ENCODE measurements at regions not wholly inside any gene's neighbourhood (a gene's known extent, or its start where the extent isn't known, plus 50 kb on each side); places are given as distances from the start of the nearest gene placed in this dataset.
A peak's percentile ranks its signal among the peaks of the same experiment; 100 is the strongest.

DNA sequence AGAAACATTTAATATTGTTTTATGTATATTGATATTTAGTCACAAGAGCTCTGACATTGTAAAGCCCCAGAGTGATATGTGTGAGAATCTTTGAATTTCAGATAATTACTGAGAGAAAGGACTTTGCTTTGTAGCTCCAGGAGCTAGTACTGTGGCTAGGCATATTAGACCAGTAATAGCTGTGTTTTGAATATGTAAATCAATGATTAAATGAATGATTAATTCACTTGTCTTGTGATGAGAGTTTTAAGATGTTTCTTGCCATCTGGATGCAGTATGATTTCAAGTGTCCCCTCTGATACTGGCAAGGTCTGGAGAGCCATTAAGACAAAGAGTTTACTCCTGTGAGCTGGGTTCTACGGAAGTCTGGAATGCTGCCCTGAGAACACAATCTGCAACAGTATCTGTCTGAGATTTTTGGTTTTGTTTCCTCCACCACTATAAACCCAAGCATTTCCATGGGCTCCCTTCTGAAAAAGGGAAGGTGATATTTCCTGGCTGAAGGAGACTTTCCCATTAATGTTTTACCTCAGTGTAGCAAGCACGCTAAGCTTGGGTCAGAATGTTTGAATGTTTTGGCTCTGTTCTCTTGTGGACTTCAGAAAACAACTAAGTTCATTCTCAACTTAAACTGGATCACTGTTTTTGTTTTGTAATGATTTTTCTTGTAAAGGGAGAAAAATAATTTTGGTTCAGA, 61.3 kb upstream of the BICC1 start:
- DNase-seq (ENCODE audit: low spot score) = no peak

DNA sequence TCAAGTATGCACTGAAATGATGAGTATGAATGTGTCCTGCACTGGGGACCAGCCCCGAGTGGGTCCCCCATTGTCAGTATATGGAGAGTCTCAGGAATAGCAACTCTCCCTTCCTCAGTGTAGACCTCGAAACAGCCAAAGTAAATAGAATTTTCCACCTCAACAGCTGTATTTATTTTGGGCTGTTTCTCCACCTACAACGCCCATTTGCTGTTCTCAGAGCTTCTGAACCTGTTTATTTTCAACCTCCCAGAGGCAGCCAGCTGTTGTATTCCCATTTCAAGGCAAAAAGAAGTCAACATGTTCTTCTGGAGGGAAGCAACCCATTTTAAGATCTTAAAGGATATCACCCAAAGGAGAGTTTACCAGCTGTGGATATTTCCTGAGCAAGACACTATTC, 59.6 kb upstream of the BICC1 start:
- no peak for DNase-seq (ENCODE audit: low spot score)

DNA sequence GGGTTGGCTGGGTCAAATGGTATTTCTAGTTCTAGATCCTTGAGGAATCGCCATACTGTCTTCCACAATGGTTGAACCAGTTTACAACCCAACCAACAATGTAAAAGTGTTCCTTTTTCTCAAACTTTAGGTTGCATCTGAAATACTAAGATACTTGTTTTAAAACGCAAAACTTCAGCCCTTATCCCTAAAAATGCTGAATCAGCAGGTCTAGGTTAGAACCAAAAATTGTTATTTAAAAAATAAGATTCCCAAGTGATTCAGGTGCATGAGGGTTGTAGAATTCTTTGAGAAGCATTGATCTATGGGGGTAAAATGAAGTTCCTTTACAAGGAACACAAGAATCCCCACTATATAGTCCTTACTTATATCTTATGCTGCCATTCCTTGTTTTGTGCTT, 56.5 kb upstream of the BICC1 start:
- DNase-seq (ENCODE audit: low spot score) = no peak

DNA sequence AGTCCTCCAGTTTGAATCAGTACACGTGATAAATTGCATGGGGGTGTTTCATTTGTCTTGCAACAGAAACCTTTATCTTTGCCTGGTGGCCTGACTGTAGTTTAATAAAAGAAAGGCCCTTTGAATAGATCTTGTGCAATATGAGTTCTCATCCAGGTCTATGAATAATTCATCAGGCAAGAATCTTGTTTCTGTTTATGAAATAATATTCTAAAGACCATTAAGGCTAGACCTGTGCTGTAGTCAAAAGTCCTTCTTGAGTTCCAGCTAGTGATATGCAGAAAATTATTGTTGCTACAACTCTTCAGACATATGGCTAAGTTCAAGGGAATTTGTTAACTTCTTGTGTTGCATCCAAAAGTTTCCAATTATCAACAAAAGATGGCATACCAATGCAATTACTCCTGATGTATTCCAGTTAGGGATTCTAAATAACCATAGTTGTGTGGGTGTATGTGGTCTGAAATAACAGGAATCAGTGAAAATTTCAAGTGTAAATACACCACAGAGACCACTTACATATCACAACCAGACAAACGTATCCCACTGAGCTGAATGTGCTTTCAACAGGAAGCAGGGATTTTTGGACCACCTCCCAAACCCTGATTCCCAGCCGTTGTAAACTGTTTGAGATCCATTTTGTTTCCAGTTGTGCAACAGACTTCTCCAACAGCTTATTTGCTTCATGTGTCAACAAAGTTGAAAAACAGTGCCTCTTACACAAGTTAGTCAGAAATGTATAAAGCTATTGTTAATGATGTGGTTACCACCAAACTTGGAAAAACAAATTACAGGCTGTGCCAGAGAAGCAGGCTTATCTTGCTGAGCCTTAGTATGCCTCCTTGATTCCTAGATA, 54.7 kb upstream of the BICC1 start:
- DNase-seq (ENCODE audit: low spot score) = peak; percentile 50

DNA sequence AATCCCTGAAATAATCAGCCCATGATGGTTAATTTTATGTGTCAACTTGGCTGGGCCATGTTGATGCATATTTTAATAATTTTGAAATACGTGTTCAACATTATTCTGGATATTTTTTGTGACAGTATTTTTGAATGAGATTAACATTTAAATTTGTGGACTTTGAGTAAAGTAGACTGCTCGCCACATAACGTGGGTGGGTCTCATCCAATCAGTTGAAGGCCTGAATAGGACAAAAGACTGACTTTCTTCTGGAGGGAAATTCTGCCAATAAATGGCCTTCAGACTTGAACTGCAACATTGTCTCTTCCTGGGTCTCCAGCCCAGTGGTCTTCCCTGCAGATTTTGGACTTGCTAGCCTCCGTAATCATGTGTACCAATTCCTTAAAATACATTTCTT, 53.6 kb upstream of the BICC1 start:
- no peak for DNase-seq (ENCODE audit: low spot score)

DNA sequence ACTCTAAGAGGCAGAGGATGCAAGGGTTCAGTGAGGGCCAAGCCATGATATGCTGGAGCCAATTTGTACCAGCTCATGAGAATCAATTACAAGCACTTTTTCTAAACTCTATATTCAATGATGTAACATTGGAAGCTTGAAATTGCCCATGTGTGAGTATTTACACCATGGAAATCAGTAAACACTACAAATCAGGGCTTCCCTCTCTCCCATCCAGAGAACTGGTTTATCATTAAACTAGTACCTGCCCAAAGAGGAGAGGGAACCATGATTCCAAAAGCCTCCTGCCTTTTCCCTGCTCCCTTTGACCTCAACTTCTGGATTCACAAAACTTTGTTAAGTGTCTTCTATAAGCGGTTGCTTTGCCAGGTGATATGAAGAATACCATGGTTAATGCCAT, 52.5 kb upstream of the BICC1 start:
- no peak for DNase-seq (ENCODE audit: low spot score)

DNA sequence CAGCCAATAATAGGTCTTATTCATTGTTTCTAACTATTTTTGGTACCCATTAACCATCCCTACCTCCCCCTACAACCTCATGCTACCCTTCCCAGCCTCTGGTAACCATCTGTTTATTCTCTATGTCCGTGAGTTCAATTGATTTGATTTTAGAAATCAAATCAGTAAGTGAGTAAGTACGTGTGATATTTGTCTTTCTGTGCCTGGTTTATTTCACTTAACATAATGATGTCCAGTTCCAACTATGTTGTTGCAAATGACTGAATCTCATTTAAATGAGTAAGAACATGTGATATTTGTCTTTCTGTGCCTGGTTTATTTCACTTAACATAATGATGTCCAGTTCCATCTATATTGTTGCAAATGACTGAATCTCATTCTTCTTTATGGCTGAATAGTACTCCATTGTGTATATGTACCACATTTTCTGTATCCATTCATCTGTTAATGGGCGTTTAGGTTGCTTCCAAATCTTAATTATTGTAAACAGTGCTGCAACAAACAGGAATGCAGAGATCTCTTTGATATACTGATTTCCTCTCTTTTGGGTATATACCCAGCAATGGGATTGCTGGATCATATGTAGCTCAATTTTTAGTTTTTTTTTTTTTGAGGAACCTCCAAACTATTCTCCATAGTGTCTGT, 49.7 kb upstream of the BICC1 start:
- DNase-seq (ENCODE audit: low spot score) = no peak

Data from mucosa of gallbladder (tissue), 1 donor.